ENCODE measurements at regions not wholly inside any gene's neighbourhood (a gene's known extent, or its start where the extent isn't known, plus 50 kb on each side); places are given as distances from the start of the nearest gene placed in this dataset.

DNA sequence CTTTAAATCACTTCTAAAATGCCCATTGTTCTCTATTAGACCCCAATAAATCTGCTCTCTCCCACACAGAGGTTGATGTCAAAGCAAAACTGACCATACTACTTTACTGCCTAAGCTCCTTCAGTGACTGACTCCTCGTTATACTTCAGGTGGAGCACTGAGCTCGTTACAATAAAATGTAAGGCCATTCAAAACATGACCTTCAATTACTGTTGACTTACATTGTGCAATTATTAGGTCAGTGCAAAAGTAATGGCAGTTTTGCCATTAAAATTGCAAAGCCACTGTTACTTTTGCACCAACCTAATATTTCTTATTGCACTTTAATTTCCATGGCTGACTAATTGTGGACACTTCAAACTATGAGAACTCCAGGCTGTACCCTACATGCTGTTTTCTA is 314.9 kb downstream of the MZT1 start:
- ATAC-seq (no peak), DNase-seq (no peak)
- TF ChIP-seq CTCF (IDR thresholded peaks at IDR 0.05), result no peak
- H3K4me1 ChIP-seq (ENCODE audit: low read depth), result no peaks in the 10 kb centered on the region
- H3K9me3 ChIP-seq, result no peaks in the 10 kb centered on the region
- no peak overlapping the region for H3K4me3 ChIP-seq
- intact Hi-C loops (cut with DNase I, micrococcal nuclease), result no loop called here
- H3K36me3 ChIP-seq (ENCODE audit: low read depth), result no peaks in the 10 kb centered on the region

GRCh38 chr13:72405441-72405840 is 322.0 kb downstream of the MZT1 start:
- intact Hi-C loops (cut with DNase I, micrococcal nuclease), result no loop called here
- ATAC-seq (no peak), DNase-seq (no peak)
- Histone ChIP-seq H3K36me3 (ENCODE audit: low read depth) (no peaks in the 10 kb centered on the region), H3K4me3 (no peak overlapping the region), H3K9me3 (no peaks in the 10 kb centered on the region), H3K4me1 (ENCODE audit: low read depth) (no peaks in the 10 kb centered on the region)
- no peak for TF ChIP-seq CTCF (IDR thresholded peaks at IDR 0.05)

DNA sequence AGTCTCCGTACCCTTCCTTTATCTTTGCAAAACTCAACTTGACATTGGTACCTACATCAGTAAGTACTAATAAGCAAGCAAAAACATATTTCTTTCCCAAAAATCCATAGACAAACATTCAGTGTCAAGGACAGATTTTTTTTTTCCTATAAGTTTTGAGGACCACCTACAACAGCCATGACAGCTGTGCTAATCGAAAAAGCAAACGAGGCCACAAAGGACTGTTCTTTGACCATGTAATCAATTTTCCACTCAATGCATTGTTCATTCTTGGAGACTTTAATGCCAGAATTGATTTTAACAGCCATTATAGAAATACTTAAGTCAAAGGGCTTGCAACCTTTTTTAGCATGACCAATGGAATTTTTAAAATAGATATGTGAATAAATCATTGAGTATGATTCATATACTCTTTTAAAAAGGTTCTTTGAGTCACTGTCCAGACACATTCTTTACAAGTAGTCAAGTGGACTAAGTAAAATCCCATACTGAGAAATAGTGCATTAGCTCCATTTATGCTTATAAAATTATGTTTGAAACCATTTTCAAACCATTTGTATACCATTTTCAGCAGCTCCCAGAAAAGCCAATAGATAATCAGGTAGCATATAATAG is 323.9 kb downstream of the MZT1 start:
- intact Hi-C loops (cut with DNase I, micrococcal nuclease), result no loop called here
- TF ChIP-seq CTCF (IDR thresholded peaks at IDR 0.05), result no peak
- Histone ChIP-seq H3K36me3 (ENCODE audit: low read depth) (no peaks in the 10 kb centered on the region), H3K9me3 (no peaks in the 10 kb centered on the region), H3K4me3 (no peak overlapping the region), H3K4me1 (ENCODE audit: low read depth) (no peaks in the 10 kb centered on the region)
- ATAC-seq (no peak), DNase-seq (no peak)

DNA sequence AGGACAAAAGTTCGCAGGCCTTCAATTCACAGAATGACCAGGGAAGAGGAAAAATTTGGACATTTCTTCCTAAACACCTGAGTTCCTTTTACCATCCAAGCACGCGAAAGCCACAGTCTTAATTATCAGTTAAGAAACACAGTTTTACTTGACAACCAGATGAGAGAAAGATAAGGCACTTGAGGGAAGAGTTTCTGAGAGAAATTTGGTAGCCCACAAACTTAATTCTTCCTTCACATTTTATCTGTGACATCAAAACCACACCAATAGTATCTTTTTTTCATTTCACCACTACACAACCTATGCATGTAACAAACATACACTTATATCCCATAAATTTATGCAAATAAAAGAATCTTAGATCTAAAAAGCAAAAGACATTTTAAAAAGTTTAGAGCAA is 326.6 kb downstream of the MZT1 start:
- no peak for ATAC-seq
- intact Hi-C loops (cut with DNase I, micrococcal nuclease), result no loop called here
- no peak for TF ChIP-seq CTCF (IDR thresholded peaks at IDR 0.05)

DNA sequence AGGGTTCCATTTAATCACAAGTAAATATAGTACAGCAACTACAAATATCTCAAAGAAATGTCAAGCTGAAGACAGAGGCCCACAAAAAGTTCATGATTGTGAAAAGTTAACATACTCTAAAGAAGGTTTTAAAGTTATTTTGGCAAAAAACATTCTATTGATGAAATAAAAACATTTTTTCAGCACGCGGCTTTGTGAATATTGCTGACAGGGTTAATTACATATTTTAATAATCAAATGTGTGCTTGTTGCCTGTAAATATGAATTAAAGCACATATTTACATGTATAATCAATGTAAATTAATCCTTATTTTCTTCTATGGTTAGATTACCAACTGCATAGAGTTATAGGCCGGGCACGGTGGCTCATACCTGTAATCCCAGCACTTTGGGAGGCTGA is 328.1 kb downstream of the MZT1 start:
- ATAC-seq (no peak), DNase-seq (no peak)
- intact Hi-C loops (cut with DNase I, micrococcal nuclease), result no loop called here
- no peaks in the 10 kb centered on the region for H3K36me3 ChIP-seq (ENCODE audit: low read depth)
- H3K4me3 ChIP-seq, result no peak overlapping the region
- TF ChIP-seq CTCF (IDR thresholded peaks at IDR 0.05), result no peak
- no peaks in the 10 kb centered on the region for H3K4me1 ChIP-seq (ENCODE audit: low read depth)
- no peaks in the 10 kb centered on the region for H3K9me3 ChIP-seq

More for the DNA sequence above, 326.6 kb downstream of the MZT1 start:
- no peaks in the 10 kb centered on the region for H3K4me1 ChIP-seq (ENCODE audit: low read depth)
- DNase-seq, result no peak
- no peak overlapping the region for H3K4me3 ChIP-seq
- H3K36me3 ChIP-seq (ENCODE audit: low read depth), result no peaks in the 10 kb centered on the region
- H3K9me3 ChIP-seq, result no peaks in the 10 kb centered on the region

- intact Hi-C loops (cut with DNase I, micrococcal nuclease), result no loop called here
- DNase-seq, result no peak
- Histone ChIP-seq H3K36me3 (ENCODE audit: low read depth) (no peaks in the 10 kb centered on the region), H3K4me1 (ENCODE audit: low read depth) (no peaks in the 10 kb centered on the region), H3K4me3 (no peak overlapping the region), H3K9me3 (no peaks in the 10 kb centered on the region)
- ATAC-seq, result no peak
- no peak for TF ChIP-seq CTCF (IDR thresholded peaks at IDR 0.05)
These were observed 330.2 kb downstream of the MZT1 start for GRCh38 chr13:72397265-72397664.

Data from mucosa of descending colon (tissue), 3 donors.